T-helper 9 cell (primary cell): ENCODE measurements at regions not wholly inside any gene's neighbourhood (a gene's known extent, or its start where the extent isn't known, plus 50 kb on each side); places are given as distances from the start of the nearest gene placed in this dataset.

Source experiments
- DNase-seq: peaks from one replicate; pipeline ENCODE4 v3.0.0-alpha.2; 2020

DNA sequence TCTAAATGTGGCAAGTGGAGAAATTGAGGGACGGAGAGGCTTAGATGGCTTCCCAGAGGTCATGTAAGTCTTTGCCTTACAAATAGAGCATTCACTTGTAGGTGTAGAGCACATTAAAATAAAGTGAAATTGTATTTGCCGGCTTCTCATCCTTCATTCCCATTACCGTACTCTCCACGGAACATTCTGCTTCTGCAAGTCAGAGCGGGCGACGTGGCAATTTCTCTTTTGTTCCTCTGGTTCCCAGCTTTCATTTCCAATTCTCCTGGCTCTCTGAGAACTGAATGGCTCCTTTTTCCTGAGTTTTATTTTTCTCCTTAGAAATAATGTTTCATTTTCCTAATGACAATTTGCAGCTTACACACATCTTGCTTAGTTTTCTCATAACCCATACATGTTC lies 51.3 kb upstream of the PFKP start:
- DNase-seq: no peak

DNA sequence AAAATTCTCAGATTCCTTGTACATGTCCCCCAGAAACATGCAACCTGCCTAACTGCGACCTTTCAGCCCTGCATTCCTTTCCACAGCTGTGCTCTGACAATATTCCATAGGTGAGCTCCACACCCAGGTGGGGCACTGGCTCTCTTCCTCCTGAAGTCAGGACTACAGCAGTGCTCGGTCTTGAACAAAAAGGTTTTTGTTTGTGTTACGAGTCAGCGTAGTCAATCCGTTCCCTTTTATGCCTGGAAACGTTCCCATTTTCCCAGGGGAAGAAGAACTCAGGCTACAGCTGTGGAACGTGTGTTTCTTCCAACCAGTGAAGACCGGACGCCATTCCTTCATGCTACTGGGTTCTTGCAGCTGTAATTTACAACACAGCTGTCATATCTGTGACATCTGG lies 52.4 kb upstream of the PFKP start:
- no peak for DNase-seq

- DNase-seq: no peak
Observed at GRCh38 chr10:3012223-3012622, 55.1 kb upstream of the PFKP start.

DNA sequence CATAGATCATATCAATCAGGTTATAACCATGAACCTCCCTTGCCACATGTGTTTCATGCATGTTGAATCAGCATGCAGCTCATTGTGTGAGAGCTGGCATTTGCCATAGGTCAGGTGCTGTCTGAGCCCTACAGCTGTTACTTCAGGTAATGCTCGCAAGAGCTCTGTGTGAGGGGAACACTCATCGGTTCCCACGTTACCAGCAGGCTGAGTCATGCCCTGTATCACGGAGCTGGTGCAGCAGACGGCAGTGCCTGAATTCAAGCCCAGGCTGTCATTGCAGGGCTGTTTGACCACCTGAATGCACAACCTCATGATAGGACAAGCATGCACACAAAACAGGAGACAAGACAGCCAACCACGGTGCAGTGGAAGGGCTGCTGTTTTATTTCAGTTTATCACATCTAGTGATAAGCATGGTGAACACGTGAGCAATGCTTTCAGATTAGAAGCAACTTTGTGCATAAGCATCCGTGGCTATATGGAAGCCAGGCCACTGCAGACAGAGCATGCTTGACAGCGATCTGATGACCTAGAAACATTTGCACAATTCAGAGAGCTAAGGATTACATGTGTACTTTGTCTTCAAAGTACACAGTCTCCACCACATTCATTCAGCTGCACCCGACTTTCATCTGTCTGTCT lies 56.4 kb upstream of the PFKP start:
- DNase-seq: no peak

GRCh38 chr10:3010334-3010733 lies 57.0 kb upstream of the PFKP start:
- no peak for DNase-seq

GRCh38 chr10:3009341-3009740 lies 58.0 kb upstream of the PFKP start:
- no peak for DNase-seq

- DNase-seq: no peak
Observed at GRCh38 chr10:3008518-3009195, 58.7 kb upstream of the PFKP start.

DNA sequence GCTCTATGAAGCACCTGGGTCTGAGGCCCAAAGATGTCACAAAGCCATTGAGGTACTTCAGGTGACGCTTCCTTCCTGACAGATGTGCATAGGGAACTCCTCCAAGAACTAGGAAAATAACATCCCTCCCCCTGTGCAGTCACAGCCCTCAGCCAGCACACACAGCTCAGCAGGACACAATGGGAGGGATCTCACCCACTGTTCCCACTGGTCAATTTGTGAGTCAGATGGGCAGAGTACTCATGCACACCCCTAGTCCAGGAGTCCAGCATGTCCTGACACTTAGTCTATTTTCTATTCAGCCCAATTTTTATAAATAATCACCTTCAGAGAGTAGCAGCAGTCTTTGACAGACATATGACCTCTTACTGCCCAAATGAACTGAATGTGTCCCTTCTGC lies 60.7 kb upstream of the PFKP start:
- DNase-seq: no peak

DNA sequence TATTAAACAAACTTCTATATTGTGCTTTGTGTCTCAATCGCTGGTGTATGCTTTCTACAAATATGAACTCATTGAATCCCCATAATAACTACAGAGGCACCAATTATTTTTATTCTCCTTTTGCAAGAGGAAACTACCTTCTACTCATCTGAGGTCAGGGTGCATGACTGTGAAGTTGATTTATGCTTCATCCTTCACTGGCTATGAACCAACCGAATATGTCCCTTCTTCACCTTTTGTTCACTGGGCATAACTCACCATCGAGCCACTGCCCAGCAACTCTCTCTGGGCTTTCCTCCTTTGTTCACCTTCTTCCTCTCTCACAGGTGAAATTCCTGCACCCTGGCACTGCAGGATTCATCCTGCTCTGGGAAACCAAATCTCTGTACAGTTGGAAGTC lies 61.3 kb upstream of the PFKP start:
- DNase-seq: no peak

DNA sequence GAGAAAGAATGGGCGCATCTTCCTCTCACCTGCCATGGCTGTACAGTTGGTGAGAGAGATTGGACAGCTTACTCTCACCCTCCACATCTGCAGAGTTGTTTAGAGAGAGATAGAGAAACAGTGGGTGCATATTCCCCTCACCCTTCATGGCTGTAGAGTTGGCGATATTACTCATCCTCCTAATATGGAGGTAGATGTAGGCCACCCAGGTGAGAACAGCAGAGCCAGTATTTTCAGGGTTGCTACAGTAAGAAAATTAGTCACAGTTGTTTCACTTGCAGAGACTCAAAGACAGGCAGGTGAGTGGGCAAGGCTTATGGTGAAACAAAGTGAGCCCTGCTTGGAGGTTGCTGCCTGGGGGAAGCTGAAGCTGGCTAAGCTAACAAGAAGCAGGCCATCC lies 65.0 kb upstream of the PFKP start:
- no peak for DNase-seq

GRCh38 chr10:3000048-3000447 lies 67.3 kb upstream of the PFKP start:
- DNase-seq: no peak

- no peak for DNase-seq
Observed at GRCh38 chr10:2994221-2994961, 73.0 kb upstream of the PFKP start.

GRCh38 chr10:2993636-2994035 lies 73.7 kb upstream of the PFKP start:
- DNase-seq: no peak

- no peak for DNase-seq
Observed at GRCh38 chr10:2992401-2993198, 74.7 kb upstream of the PFKP start.

GRCh38 chr10:2990764-2991163 lies 76.6 kb upstream of the PFKP start:
- DNase-seq: no peak

GRCh38 chr10:2989292-2989947 lies 77.9 kb upstream of the PFKP start:
- no peak for DNase-seq

DNA sequence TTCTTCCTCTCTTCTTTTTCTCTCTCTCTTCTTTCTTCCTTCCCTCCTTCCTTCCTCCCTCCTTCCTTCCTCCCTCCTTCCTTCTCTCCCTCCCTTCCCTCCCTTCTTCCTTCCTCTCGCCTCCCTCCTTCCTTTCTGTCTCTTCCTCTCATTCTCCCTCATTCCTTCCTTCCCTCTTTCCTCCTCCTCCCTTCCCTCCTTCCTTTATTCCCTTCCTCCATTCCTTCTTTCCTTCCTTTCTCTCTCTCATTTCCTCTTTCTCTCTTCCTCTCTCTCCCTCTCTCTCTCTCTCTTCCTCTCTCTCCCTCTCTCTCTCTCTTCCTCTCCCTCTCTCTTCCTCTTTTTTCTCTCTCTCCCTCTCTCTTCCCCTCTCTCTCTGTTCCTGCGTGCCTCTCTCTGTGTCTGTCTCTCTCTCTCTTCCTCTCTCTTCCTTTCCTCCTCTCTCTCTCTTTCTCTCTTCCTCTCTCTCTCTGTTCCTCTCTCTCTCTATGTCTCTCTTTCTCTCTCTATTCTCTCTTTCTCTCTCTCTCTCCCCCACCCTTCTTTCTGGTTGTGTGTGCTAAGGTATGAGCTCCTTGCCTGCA lies 80.1 kb upstream of the PFKP start:
- no peak for DNase-seq

DNA sequence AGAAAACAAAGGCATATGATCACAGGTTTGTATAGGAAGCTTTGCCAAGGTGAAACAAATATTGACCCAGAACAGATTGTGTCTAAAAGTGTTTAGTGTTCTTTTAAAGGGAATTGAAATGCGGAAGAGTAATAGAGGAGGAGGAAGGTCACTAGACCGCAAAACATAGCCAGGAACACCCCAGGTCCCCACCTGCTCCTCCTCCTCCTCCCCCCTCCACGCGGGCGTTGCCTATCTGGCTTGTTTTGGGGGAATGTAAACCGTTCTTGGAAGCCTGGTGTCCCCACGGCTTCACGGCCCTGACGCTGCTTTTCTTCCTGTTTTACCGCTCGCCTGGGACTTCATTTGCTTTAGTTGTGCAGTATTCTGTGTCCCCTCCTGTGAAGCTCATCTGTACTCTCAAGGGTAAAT lies 81.0 kb upstream of the PFKP start:
- DNase-seq: no peak

- no peak for DNase-seq
Observed at GRCh38 chr10:2985729-2986232, 81.6 kb upstream of the PFKP start.

DNA sequence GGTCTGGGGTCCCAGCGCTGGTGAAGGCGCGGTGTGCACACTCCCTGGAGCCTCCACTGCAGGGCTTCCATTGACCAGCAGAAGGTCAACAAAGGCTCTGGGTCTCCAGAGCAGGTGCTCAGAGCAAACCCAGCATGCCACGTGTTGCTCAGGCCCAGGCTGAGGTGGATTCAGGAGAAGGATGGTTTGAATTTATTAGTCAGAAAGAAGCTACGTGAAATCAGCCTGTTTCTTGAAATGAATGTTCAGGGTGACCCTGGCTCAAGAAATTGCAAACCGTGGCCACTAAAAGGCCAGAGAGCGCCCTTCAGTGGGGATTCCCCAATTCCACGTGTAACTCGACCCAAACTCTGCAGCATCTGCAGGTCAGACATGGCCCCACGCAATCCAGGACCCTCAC lies 82.7 kb upstream of the PFKP start:
- DNase-seq: no peak

DNA sequence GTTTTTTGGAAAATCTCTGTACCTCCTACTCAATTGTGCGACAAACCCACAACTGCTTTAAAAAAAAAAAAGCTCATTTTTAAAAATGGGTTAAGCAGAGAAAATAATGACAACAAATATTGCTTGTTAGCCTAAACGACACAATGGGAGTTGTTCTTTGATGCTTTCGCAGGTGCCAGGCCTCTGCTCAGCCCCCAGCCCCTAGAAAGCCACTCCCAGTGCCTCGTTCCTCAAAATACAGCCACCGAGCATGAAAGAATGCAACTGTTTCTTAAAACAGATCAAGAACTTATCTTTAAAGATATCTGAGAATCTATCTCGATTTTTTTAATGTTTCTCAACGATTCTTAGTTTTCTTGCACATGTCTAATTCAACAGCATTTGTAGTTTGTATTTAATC lies 85.2 kb upstream of the PFKP start:
- DNase-seq: no peak

GRCh38 chr10:2981361-2981801 lies 86.0 kb upstream of the PFKP start:
- DNase-seq: no peak
